MCF 10A (cell line): ENCODE measurements at regions not wholly inside any gene's neighbourhood (a gene's known extent, or its start where the extent isn't known, plus 50 kb on each side); places are given as distances from the start of the nearest gene placed in this dataset.
"Not testable (repeated sequence)": the region's sequence is repeated elsewhere in the genome, so short reads cannot be mapped to it uniquely, and the experiment has no call there.

Source experiments
- BruUV-seq: library from RNA; stranded (reverse); fragments of 400-500 nt; replicated peaks from 2 replicates; lab custom pipeline; 2021; lab: Mats Ljungman, UMichigan
- CTCF ChIA-PET: fragments of 300-600 bp; sonication (Branson Sonifier 250); formaldehyde crosslinking; extraction: SDS; loops from one replicate; lab custom pipeline; 2021; ENCODE audit warnings: antibody characterized with exemption, inconsistent platforms; lab: Yijun Ruan, JAX
- POLR2A ChIA-PET: fragments of 300-600, 350-650 bp; sonication (Branson Sonifier 250); formaldehyde crosslinking; extraction: SDS; loops from one replicate; lab custom pipeline; 2020; ENCODE audit warnings: antibody characterized with exemption, inconsistent platforms; lab: Yijun Ruan, JAX
- DNase-seq: peaks from one replicate; pipeline ENCODE4 v3.0.0-alpha.2; 2018; ENCODE audit not compliant: unreplicated experiment
- H3K27ac Mint-ChIP-seq: one replicate; pipeline ENCODE4 v1.8.0; 2022; ENCODE audit warnings: mild to moderate bottlenecking, low read depth, mixed read lengths; ENCODE audit not compliant: unreplicated experiment
- H3K27me3 Mint-ChIP-seq: one replicate; pipeline ENCODE4 v1.8.0; 2022; ENCODE audit warnings: mixed read lengths; ENCODE audit not compliant: insufficient read depth, unreplicated experiment
- H3K36me3 Mint-ChIP-seq: one replicate; pipeline ENCODE4 v1.8.0; 2022; ENCODE audit warnings: mild to moderate bottlenecking, moderate library complexity, mixed read lengths; ENCODE audit not compliant: insufficient read depth, unreplicated experiment
- H3K4me1 Mint-ChIP-seq: one replicate; pipeline ENCODE4 v1.8.0; 2022; ENCODE audit warnings: mixed read lengths; ENCODE audit not compliant: insufficient read depth, unreplicated experiment
- H3K4me3 Mint-ChIP-seq: one replicate; pipeline ENCODE4 v1.8.0; 2022; ENCODE audit warnings: mild to moderate bottlenecking, moderate library complexity, mixed read lengths; ENCODE audit not compliant: unreplicated experiment
- H3K9me3 Mint-ChIP-seq: one replicate; pipeline ENCODE4 v1.8.0; 2022; ENCODE audit warnings: mixed read lengths; ENCODE audit not compliant: unreplicated experiment
- intact Hi-C: fragments of 100-400 bp; cut with micrococcal nuclease; formaldehyde crosslinking; loops from 2 replicates; pipeline ENCODE4 v1.14.1; 2022
- TF ChIP-seq, protein P1 (sequence below): fragments of 200-600 bp; IDR thresholded peaks from one replicate; pipeline ENCODE4 v1.8.0; 2022; ENCODE audit warnings: antibody characterized with exemption, mild to moderate bottlenecking; ENCODE audit not compliant: unreplicated experiment

GRCh38 chr6:127406722-127407121 lies 52.5 kb downstream of the KIAA0408 start:
- H3K27ac Mint-ChIP-seq, H3K4me3 Mint-ChIP-seq, POLR2A ChIA-PET, H3K9me3 Mint-ChIP-seq, H3K27me3 Mint-ChIP-seq, DNase-seq, H3K4me1 Mint-ChIP-seq, BruUV-seq, intact Hi-C loops, H3K36me3 Mint-ChIP-seq, CTCF ChIA-PET: not testable (repeated sequence)

- intact Hi-C loops, result no loop called here
- BruUV-seq, result no TSS peak
- H3K27me3 Mint-ChIP-seq, result no peaks in the 10 kb centered on the region
- TF ChIP-seq, protein P1, sequence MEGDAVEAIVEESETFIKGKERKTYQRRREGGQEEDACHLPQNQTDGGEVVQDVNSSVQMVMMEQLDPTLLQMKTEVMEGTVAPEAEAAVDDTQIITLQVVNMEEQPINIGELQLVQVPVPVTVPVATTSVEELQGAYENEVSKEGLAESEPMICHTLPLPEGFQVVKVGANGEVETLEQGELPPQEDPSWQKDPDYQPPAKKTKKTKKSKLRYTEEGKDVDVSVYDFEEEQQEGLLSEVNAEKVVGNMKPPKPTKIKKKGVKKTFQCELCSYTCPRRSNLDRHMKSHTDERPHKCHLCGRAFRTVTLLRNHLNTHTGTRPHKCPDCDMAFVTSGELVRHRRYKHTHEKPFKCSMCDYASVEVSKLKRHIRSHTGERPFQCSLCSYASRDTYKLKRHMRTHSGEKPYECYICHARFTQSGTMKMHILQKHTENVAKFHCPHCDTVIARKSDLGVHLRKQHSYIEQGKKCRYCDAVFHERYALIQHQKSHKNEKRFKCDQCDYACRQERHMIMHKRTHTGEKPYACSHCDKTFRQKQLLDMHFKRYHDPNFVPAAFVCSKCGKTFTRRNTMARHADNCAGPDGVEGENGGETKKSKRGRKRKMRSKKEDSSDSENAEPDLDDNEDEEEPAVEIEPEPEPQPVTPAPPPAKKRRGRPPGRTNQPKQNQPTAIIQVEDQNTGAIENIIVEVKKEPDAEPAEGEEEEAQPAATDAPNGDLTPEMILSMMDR, result no peak
- DNase-seq, result no peak
- H3K9me3 Mint-ChIP-seq, result no peaks in the 10 kb centered on the region
- H3K4me3 Mint-ChIP-seq, result no peak overlapping the region
- CTCF ChIA-PET, result no interaction called here
- POLR2A ChIA-PET, result no interaction called here
- no peak overlapping the region for H3K27ac Mint-ChIP-seq
- peaks cover 5% of the 10 kb centered on the region for H3K4me1 Mint-ChIP-seq
- H3K36me3 Mint-ChIP-seq, result peaks cover 6% of the 10 kb centered on the region
These were observed 53.1 kb downstream of the KIAA0408 start for GRCh38 chr6:127406122-127406521.

- intact Hi-C loops, result no loop called here
- no TSS peak for BruUV-seq
- Mint-ChIP-seq H3K27ac (no peak overlapping the region), H3K4me3 (no peak overlapping the region), H3K4me1 (peaks cover 5% of the 10 kb centered on the region), H3K27me3 (no peaks in the 10 kb centered on the region), H3K9me3 (no peaks in the 10 kb centered on the region), H3K36me3 (peaks cover 6% of the 10 kb centered on the region)
- TF ChIP-seq, protein P1, result no peak
- CTCF ChIA-PET, result no interaction called here
- POLR2A ChIA-PET, result no interaction called here
- DNase-seq, result no peak
These were observed 54.5 kb downstream of the KIAA0408 start for GRCh38 chr6:127404594-127405178.

GRCh38 chr6:127404133-127404532 lies 55.1 kb downstream of the KIAA0408 start:
- no peak overlapping the region for H3K4me3 Mint-ChIP-seq
- no peaks in the 10 kb centered on the region for H3K27me3 Mint-ChIP-seq
- peaks cover 6% of the 10 kb centered on the region for H3K36me3 Mint-ChIP-seq
- H3K27ac Mint-ChIP-seq, result no peak overlapping the region
- ChIA-PET CTCF (no interaction called here), POLR2A (no interaction called here)
- H3K9me3 Mint-ChIP-seq, result no peaks in the 10 kb centered on the region
- TF ChIP-seq, protein P1, result no peak
- intact Hi-C loops, result no loop called here
- no TSS peak for BruUV-seq
- no peak for DNase-seq
- peaks cover 5% of the 10 kb centered on the region for H3K4me1 Mint-ChIP-seq
